ENCODE measurements at regions not wholly inside any gene's neighbourhood (a gene's known extent, or its start where the extent isn't known, plus 50 kb on each side); places are given as distances from the start of the nearest gene placed in this dataset.

DNA sequence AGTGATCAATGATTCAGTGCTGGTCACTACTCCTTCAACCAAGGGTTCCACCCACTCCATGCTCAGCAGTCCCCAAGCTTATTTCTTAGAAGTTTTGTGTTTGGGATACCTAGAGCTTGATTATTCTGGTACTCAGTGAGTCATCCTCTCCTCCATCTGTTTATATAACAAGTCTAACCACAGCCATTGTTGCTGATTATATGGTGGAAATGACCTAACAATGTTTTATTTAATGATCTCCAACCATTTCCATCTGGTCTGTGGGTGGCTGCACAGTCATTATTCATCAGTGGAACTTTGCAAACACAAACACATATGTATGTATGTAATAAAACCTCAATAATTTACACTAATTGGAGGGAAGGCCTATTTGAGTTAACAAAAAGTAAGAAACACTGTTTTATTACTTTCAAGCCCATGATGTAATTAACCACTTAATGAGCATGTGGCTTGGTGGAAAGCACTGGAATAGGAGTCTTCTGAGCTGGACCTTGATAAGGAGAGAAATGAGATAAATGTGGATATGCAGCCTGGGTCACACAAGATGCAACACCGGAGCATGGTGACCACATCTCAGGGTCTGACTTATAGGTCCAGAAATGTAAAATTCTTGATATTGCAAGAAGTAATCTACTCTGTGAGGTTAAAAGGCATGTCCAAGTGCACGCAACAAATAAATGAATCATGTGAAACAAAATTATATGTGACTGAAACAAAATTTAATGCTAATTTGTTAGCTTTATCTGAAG lies 99.0 kb upstream of the WLS start:
- DNase-seq, result no peak

GRCh38 chr1:68330391-68330790 lies 98.1 kb upstream of the WLS start:
- DNase-seq, result no peak

DNA sequence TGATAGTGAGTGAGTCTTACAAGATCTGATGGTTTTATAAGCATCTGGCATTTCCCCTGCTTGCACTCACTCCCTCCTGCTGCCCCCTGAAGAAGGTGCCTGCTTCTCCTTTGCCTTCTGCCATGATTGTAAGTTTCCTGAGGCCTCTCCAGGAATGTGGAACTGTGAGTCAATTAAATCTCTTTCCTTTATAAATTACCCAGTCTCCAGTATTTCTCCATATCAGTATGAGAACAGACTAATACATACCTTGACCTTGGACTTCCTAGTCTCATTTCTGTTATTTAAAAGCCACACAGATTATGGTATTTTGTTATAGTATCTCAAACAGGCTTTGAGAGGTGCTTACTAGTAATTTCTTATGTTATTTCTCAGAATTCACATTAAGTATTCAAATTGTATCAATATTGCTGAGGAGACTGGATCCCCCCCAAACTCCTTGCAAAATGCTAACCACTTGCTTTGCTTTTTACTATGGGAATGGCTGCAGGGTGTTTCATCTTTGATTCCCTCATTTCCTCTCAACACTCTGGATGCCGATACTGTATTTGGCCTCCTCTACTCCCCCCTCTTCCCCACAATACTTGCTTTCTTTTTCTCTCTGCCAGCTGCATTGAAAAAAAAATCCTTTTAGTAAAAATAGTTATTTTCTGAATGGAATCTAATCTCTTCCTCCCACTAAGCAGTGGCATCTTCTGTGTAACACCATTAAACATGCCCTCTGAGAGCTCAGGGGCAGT lies 96.9 kb upstream of the WLS start:
- DNase-seq, result no peak

- no peak for DNase-seq
These were observed 96.2 kb upstream of the WLS start for GRCh38 chr1:68328490-68328889.

GRCh38 chr1:68327414-68327813 lies 95.1 kb upstream of the WLS start:
- DNase-seq, result no peak

DNA sequence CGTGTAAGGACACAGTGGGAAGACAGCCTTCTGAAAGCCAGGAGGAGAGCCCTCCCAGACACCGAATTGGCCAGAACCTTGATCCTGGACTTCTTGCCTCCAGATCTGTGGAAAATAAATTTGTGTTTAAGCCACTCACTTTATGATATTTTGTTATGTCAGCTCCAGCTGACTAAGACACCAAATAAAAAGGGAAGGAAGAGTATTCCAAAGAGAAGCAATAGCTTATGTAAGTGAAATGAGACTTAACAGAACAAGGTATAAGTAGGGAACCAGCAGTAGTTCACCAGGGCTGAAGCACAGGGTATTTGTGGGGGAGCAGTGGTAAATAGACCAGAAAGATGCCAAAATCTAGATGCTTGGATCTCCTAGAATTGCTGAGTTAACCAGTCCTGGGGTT lies 94.2 kb upstream of the WLS start:
- no peak for DNase-seq

GRCh38 chr1:68324316-68324715 lies 92.0 kb upstream of the WLS start:
- no peak for DNase-seq

GRCh38 chr1:68322837-68323687 lies 90.7 kb upstream of the WLS start:
- no peak for DNase-seq

GRCh38 chr1:68322096-68322495 lies 89.8 kb upstream of the WLS start:
- no peak for DNase-seq

GRCh38 chr1:68321084-68321685 lies 88.9 kb upstream of the WLS start:
- DNase-seq, result peak; percentile 80

- peak; percentile 75 for DNase-seq
These were observed 88.0 kb upstream of the WLS start for GRCh38 chr1:68320349-68320748.

GRCh38 chr1:68319907-68320306 lies 87.6 kb upstream of the WLS start:
- DNase-seq, result no peak

GRCh38 chr1:68317543-68317942 lies 85.2 kb upstream of the WLS start:
- DNase-seq, result no peak

GRCh38 chr1:68314151-68314780 lies 81.9 kb upstream of the WLS start:
- peak; percentile 51 for DNase-seq

DNA sequence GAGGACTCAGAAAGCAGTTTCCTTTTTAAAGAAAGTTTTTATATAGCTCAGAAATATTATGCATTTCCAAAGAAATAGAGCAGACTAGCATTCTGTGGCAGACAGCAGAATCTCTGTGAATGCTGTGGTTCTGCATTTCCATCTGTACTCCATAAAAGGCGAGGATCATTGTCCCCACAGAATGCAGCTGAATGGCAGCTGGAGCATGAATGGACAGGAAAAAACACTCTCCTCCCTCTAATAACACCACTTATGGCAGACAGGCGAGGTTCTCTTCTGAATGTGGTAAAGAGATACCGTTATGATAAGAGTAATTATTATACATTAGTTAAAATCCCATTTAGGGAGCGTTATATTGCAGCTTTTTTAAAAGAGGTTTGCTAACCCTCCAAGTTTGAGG lies 81.4 kb upstream of the WLS start:
- peak; percentile 61 for DNase-seq

DNA sequence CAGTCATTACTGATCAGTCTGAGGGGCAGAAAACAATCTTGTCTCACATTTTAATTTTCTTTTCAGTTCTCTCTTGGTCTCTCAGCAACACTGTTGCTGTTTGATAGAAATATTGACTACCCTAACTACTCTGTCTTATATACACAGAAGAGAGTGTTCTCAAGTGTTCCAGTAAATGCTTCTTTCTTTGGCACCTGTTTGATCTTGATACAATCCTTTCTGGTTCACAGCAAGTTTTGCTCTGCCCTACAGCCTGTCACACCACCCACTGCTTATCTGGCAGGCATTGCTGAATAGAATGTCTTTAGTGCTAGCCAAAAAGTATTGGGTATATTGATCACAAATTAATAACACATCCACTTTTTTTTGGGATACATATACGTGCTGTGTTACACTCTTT lies 75.7 kb upstream of the WLS start:
- DNase-seq, result peak; percentile 28

DNA sequence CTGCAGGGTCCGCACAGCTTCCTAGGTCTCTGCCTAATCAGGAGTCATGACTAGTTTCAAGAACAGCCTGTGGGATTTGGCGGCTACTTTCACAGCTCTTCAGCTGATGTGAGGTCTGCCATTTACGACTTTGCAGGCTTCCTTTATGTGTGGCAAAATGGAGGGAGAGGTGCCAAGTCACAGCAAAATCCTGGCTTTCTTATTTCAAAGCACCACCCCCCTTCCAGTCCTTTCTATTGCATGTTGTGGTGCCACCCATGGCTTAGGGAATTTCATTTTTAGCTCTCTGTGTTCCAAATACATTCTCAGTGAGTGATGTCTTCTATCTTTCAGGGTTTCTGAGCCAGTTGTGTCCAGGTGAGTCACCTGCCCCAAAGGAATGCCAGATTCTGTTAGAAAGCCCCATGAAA lies 75.1 kb upstream of the WLS start:
- peak; percentile 27 for DNase-seq

DNA sequence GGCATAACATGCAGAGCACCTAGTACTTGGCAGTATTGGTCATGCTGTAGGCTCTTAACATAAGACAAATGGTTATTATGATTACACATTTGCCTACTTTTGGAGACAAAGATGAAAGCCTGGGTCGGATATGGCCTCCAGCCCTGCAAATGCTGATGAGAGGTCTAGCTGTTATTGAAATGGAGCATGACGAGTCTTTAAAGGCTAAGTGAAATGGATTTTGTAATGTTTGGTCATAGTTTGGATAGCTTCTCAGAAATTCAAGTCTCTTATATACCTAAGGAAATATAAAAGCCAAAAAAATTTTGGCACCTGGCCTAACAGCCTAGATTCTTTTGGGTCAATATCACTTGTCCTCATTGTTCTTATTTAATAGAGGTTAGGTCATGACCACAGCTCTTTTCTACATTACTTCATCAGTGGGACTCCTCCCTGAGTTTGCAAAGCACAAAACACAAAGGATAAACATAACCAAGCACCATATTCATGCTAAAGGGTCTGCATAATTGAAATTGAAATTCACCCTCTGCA lies 69.2 kb upstream of the WLS start:
- no peak for DNase-seq

DNA sequence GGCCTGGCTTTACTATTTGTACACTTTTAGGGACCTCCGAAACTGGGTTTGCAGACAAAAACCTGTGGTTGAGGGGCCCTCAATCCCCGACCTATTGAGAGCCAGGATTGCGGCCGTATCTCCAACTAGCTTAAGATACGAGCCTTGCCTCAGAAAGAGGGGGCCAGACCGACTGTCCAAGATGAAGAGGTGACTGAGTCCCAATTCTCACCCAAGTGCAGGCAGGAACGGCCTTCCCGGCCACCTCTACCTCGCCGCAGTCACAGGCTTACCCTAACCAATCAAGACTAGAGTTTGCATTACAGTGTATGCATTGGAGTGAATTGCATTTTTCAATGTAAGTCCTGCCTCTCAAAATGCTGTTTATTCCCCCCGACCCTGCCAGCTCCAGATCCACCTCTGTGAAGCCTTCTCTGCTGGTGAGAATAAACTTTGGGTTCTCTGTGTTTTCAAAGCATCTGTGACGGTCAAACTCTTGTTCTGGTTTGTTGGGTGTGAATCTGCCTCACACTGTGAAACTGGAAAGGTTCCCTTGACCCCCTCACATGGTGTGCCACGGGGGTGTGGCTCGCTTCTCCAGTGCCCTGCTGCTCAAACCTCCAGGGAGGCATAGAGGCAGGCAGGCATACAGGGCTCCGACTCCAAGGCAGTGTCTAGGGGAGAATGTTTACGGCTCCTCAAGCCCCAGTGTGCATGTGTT lies 62.2 kb upstream of the WLS start:
- no peak for DNase-seq

DNA sequence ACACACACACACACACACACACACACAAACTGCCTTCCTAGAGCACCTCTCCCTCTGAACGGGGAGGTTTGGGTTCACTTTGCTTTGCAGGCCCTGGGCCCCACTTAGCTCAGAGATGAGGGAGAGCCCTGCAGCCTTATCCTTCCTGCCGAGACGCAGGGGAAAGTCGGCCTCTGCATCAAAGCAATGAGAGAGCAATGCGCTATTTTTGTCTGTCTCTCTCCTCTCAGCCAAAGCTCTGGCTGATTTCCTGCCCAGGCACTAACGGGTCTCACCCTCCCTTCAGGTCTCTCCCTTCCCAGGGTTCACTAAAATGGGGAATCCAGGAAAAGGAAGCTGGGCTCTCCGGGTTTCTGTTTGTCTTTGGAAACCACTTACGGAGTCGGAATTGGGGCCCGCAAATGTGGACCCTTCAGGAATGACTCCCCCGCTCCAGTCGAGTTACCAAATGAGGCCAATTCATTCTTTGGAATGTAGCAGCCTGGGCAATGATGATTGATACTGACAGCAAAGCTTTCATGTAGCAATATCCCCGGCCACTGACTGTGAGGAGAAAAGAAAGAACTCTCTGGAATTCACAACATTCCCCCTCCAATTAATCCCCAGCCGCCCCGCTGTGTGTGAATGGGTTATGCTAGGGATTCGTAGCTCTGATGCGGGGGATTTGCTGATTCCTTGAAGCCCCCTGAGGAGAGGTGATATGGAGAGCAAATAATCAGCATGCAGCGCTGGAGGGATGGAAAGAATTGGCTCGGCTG lies 61.5 kb upstream of the WLS start:
- no peak for DNase-seq

GRCh38 chr1:68293122-68293521 lies 60.8 kb upstream of the WLS start:
- DNase-seq, result no peak
